Fibroblast of lung (primary cell): ENCODE measurements at regions not wholly inside any gene's neighbourhood (a gene's known extent, or its start where the extent isn't known, plus 50 kb on each side); places are given as distances from the start of the nearest gene placed in this dataset.

ENCODE experiments used
- DNase-seq, 2 donors: peaks; one replicate each; pipeline versions ENCODE4 v3.0.0 to v3.0.0-alpha.2; 2010; ENCODE audit warnings: low read depth in 2 of 2
- H2AFZ ChIP-seq: 2 replicates; pipeline ENCODE4 v1.5.1; 2012; ENCODE audit warnings: low read length, control low read depth, inconsistent platforms
- H3K27ac ChIP-seq: 2 replicates; pipeline ENCODE4 v1.5.1; 2011; ENCODE audit warnings: low read length, control low read depth; ENCODE audit not compliant: insufficient read depth
- H3K27me3 ChIP-seq: 2 replicates; pipeline ENCODE4 v1.5.1; 2011; ENCODE audit warnings: mild to moderate bottlenecking, low read length; ENCODE audit not compliant: control insufficient read depth, insufficient read depth
- H3K36me3 ChIP-seq: 2 replicates; pipeline ENCODE4 v1.5.1; 2011; ENCODE audit warnings: low read length; ENCODE audit not compliant: control insufficient read depth, insufficient read depth
- H3K4me1 ChIP-seq: 2 replicates; pipeline ENCODE4 v1.5.1; 2011; ENCODE audit warnings: low read length; ENCODE audit not compliant: control insufficient read depth, insufficient read depth; ENCODE audit errors: extremely low read depth
- H3K4me2 ChIP-seq: 2 replicates; pipeline ENCODE4 v1.5.1; 2011; ENCODE audit warnings: low read length, control low read depth; ENCODE audit not compliant: insufficient read depth; ENCODE audit errors: extremely low read depth
- H3K4me3 ChIP-seq, 4 experiments: fragments of 200-600 bp in 1 of 4; sonication (generic) in 1 of 4; replicated peaks in 1 of 4; 2 replicates each; pipeline ENCODE4 v1.5.1; 2011 to 2016; ENCODE audit warnings: low read length in 4 of 4, low read depth in 3 of 4, mild to moderate bottlenecking in 3 of 4, control low read depth in 2 of 4, inconsistent platforms in 1 of 4, mixed read lengths in 1 of 4; ENCODE audit not compliant: insufficient read depth in 1 of 4; ENCODE audit errors: control extremely low read depth in 1 of 4
- H3K79me2 ChIP-seq: 2 replicates; pipeline ENCODE4 v1.5.1; 2012; ENCODE audit warnings: mild to moderate bottlenecking, low read length, inconsistent platforms; ENCODE audit not compliant: control insufficient read depth, insufficient read depth
- H3K9ac ChIP-seq: 2 replicates; pipeline ENCODE4 v1.5.1; 2011; ENCODE audit warnings: mild to moderate bottlenecking, low read length, control low read depth; ENCODE audit not compliant: insufficient read depth
- H3K9me3 ChIP-seq: 2 replicates; pipeline ENCODE4 v1.5.1; 2012; ENCODE audit warnings: low read depth, low read length; ENCODE audit not compliant: control insufficient read depth, insufficient read depth
- H4K20me1 ChIP-seq: 2 replicates; pipeline ENCODE4 v1.5.1; 2011; ENCODE audit warnings: low read length; ENCODE audit not compliant: control insufficient read depth, insufficient read depth; ENCODE audit errors: extremely low read depth
- CTCF ChIP-seq, 2 donors: IDR thresholded peaks in 1 of 2; conservative IDR thresholded peaks in 1 of 2; 1 replicate in 1 of 2; 2 replicates in 1 of 2; pipeline ENCODE4 v1.5.1; 2011 to 2012; ENCODE audit warnings: low read length in 2 of 2, control low read depth in 1 of 2, inconsistent platforms in 1 of 2, low read depth in 1 of 2, mild to moderate bottlenecking in 1 of 2
- EZH2 ChIP-seq: IDR thresholded peaks from 2 replicates; pipeline ENCODE4 v1.5.1; 2012; ENCODE audit warnings: low read length, control low read depth, mild to moderate bottlenecking; ENCODE audit errors: missing control alignments

DNA sequence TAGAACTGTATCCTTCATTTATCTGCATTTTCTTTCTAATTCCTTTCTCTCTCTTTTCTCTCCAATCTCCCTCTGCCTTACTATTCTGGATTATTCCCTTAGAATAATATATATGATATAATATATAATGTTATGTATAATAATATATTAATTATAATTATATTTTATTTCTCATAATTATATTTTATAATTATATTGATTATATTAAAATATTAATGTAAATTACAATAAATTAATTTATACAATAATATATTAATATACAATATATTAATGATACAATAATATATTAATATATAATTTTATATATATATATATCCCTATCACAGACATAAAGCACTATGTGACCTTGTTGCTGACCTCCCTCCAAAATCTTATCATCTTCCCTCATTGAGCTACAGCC, 661.3 kb upstream of the CHORDC1 start:
- TF ChIP-seq EZH2 (no peak), CTCF (conservative IDR thresholded peaks at IDR 0.05 in 1 of 2, IDR thresholded peaks at IDR 0.05 in 1 of 2; ENCODE audit: low read depth in 1 of 2, low read length in 2 of 2) (no peak)
- Histone ChIP-seq H3K4me1 (no peaks in the 10 kb centered on the region), H4K20me1 (no peaks in the 10 kb centered on the region), H3K79me2 (no peaks in the 10 kb centered on the region), H3K27me3 (no peaks in the 10 kb centered on the region), H3K9me3 (no peaks in the 10 kb centered on the region), H3K36me3 (no peaks in the 10 kb centered on the region), H2AFZ (no peak overlapping the region), H3K9ac (no peak overlapping the region), H3K4me2 (no peak overlapping the region), H3K27ac (no peak overlapping the region), H3K4me3 (no peak overlapping the region)
- DNase-seq: no peak

GRCh38 chr11:90874986-90875385, 652.1 kb upstream of the CHORDC1 start:
- Histone ChIP-seq H3K9me3 (no peaks in the 10 kb centered on the region), H3K9ac (no peak overlapping the region), H2AFZ (no peak overlapping the region), H3K27ac (no peak overlapping the region), H3K79me2 (no peaks in the 10 kb centered on the region), H3K4me1 (no peaks in the 10 kb centered on the region), H3K27me3 (no peaks in the 10 kb centered on the region), H3K4me3 (no peak overlapping the region), H4K20me1 (no peaks in the 10 kb centered on the region), H3K4me2 (no peak overlapping the region), H3K36me3 (no peaks in the 10 kb centered on the region)
- no peak for DNase-seq
- TF ChIP-seq EZH2 (no peak), CTCF (conservative IDR thresholded peaks at IDR 0.05 in 1 of 2, IDR thresholded peaks at IDR 0.05 in 1 of 2; ENCODE audit: low read depth in 1 of 2, low read length in 2 of 2) (no peak)

DNA sequence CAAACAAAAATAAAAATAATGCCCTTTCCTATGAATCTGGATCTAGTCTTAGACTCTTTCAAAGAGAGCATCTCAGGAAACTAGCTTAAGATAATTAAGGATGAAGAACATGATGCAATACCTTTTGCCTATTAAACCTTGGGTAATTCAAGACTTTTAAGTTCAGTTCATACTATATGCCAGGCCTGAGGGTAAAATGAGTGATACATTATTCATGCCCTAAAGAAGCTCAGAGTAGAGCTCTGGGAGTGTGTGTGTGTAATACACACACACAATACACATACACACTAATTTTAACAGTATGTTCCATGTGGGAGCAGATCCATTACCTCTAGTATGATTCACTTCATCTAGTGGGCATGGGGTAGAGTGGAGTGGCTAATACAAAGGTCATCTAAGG, 651.4 kb upstream of the CHORDC1 start:
- H4K20me1 ChIP-seq: no peaks in the 10 kb centered on the region
- no peak overlapping the region for H3K4me2 ChIP-seq
- no peaks in the 10 kb centered on the region for H3K79me2 ChIP-seq
- no peaks in the 10 kb centered on the region for H3K27me3 ChIP-seq
- H3K4me1 ChIP-seq: no peaks in the 10 kb centered on the region
- no peak for DNase-seq
- no peak overlapping the region for H3K9ac ChIP-seq
- no peaks in the 10 kb centered on the region for H3K36me3 ChIP-seq
- no peak overlapping the region for H3K4me3 ChIP-seq
- H3K27ac ChIP-seq: no peak overlapping the region
- no peaks in the 10 kb centered on the region for H3K9me3 ChIP-seq
- no peak for TF ChIP-seq CTCF (conservative IDR thresholded peaks at IDR 0.05 in 1 of 2, IDR thresholded peaks at IDR 0.05 in 1 of 2; ENCODE audit: low read depth in 1 of 2, low read length in 2 of 2)
- no peak for TF ChIP-seq EZH2
- H2AFZ ChIP-seq: no peak overlapping the region
